Esophagus muscularis mucosa (tissue), 4 donors: ENCODE measurements at regions not wholly inside any gene's neighbourhood (a gene's known extent, or its start where the extent isn't known, plus 50 kb on each side); places are given as distances from the start of the nearest gene placed in this dataset.
"Not testable (repeated sequence)": the region's sequence is repeated elsewhere in the genome, so short reads cannot be mapped to it uniquely, and the experiment has no call there.

Source experiments
- DNase-seq: peaks from one replicate; pipeline ENCODE4 v3.0.0-alpha.2; 2017; ENCODE audit errors: extremely low spot score
- H3K27ac ChIP-seq, 4 donors: fragments of 200-600 bp; sonication (generic); replicated peaks in 1 of 4; 1 replicate in 3 of 4; 2 replicates in 1 of 4; pipeline ENCODE4 v1.5.1; 2016 to 2019; ENCODE audit warnings: mild to moderate bottlenecking in 1 of 4
- H3K27me3 ChIP-seq, 4 donors: fragments of 200-600 bp; sonication (generic); one replicate each; pipeline versions ENCODE4 v1.5.1 to v1.6.0; 2016 to 2019
- H3K36me3 ChIP-seq, 4 donors: fragments of 200-600 bp; sonication (generic); one replicate each; pipeline ENCODE4 v1.5.1; 2016 to 2019
- H3K4me1 ChIP-seq, 4 donors: fragments of 200-600 bp; sonication (generic); one replicate each; pipeline ENCODE4 v1.5.1; 2016 to 2019
- H3K4me3 ChIP-seq, 4 donors: fragments of 200-600 bp; sonication (generic); 1 replicate in 2 of 4; 2 replicates in 2 of 4; pipeline ENCODE4 v1.5.1; 2016 to 2019; ENCODE audit warnings: mild to moderate bottlenecking in 4 of 4, moderate library complexity in 1 of 4
- H3K9me3 ChIP-seq, 4 donors: fragments of 200-600 bp; sonication (generic); 1 replicate in 3 of 4; 2 replicates in 1 of 4; pipeline ENCODE4 v1.5.1; 2016 to 2019
- CTCF ChIP-seq, 3 experiments: fragments of 200-600 bp in 2 of 3; fragments of 450-650 bp in 1 of 3; sonication (generic) in 2 of 3; IDR thresholded peaks; one replicate each; pipeline ENCODE4 v1.5.1; 2017 to 2019; ENCODE audit warnings: antibody characterized with exemption in 3 of 3, mild to moderate bottlenecking in 2 of 3, moderate library complexity in 1 of 3
- EP300 ChIP-seq: sonication (generic); formaldehyde crosslinking; IDR thresholded peaks from one replicate; pipeline ENCODE4 v1.6.1; 2017; ENCODE audit warnings: antibody characterized with exemption
- POLR2A ChIP-seq: fragments of 450-650 bp; IDR thresholded peaks from one replicate; pipeline ENCODE4 v1.6.1; 2017; ENCODE audit warnings: antibody characterized with exemption, moderate library complexity, mild to moderate bottlenecking, low read depth
- POLR2AphosphoS5 ChIP-seq, 2 donors: sonication (generic); formaldehyde crosslinking; IDR thresholded peaks; one replicate each; pipeline ENCODE4 v1.6.1; 2017; ENCODE audit warnings: antibody characterized with exemption in 2 of 2
- WGBS: methylation state at CpG from one replicate; pipeline ENCODE4 v1.1.5; 2018; 5-methylcytosine and 5-hydroxymethylcytosine counted together
- intact Hi-C: fragments of 100-400 bp; cut with DNase I; formaldehyde crosslinking; loops from one replicate; pipeline ENCODE4 v1.15.1; 2023

GRCh38 chr22:47495110-47495509 lies 732.7 kb downstream of the TBC1D22A start:
- no peak for DNase-seq
- WGBS, result 21% methylated on average over 1 of the region's 1 CpG
- Histone ChIP-seq H3K27ac (no peak overlapping the region), H3K9me3 (peaks cover 0 to 5% (median 2%) of the 10 kb centered on the region in 4 donors), H3K4me3 (no peak overlapping the region), H3K36me3 (no peaks in the 10 kb centered on the region), H3K4me1 (no peaks in the 10 kb centered on the region), H3K27me3 (peaks cover 0 to 44% (median 0%) of the 10 kb centered on the region in 4 donors)
- TF ChIP-seq CTCF (IDR thresholded peaks at IDR 0.05), result no peak
- no peak for TF ChIP-seq POLR2A
- no peak for TF ChIP-seq EP300
- TF ChIP-seq POLR2AphosphoS5 (IDR thresholded peaks at IDR 0.05), result no peak
- intact Hi-C loops, result no loop called here

GRCh38 chr22:47488131-47488530 lies 725.7 kb downstream of the TBC1D22A start:
- H3K27me3 ChIP-seq, DNase-seq, intact Hi-C loops, H3K27ac ChIP-seq, H3K9me3 ChIP-seq, H3K4me1 ChIP-seq, H3K36me3 ChIP-seq, H3K4me3 ChIP-seq: not testable (repeated sequence)
- WGBS, result no CpG with 5 or more reads among the region's 24 CpGs

- peak; percentile 89 for DNase-seq
- 90% methylated on average over 12 of the region's 15 CpGs for WGBS
- peaks cover 0 to 6% (median 0%) of the 10 kb centered on the region in 4 donors for H3K27me3 ChIP-seq
- H3K4me1 ChIP-seq, result no peaks in the 10 kb centered on the region
- H3K4me3 ChIP-seq, result no peak overlapping the region
- H3K9me3 ChIP-seq, result no peaks in the 10 kb centered on the region
- TF ChIP-seq CTCF (IDR thresholded peaks at IDR 0.05), result no peak
- TF ChIP-seq POLR2A, result no peak
- no peak for TF ChIP-seq EP300
- no peak for TF ChIP-seq POLR2AphosphoS5 (IDR thresholded peaks at IDR 0.05)
- no peaks in the 10 kb centered on the region for H3K36me3 ChIP-seq
- intact Hi-C loops, result no loop called here
- no peak overlapping the region for H3K27ac ChIP-seq
These were observed 724.3 kb downstream of the TBC1D22A start for GRCh38 chr22:47486569-47487312.

- 47% methylated on average over 4 of the region's 4 CpGs for WGBS
- no peaks in the 10 kb centered on the region for H3K4me1 ChIP-seq
These were observed 722.6 kb downstream of the TBC1D22A start for GRCh38 chr22:47484960-47485569.

More at GRCh38 chr22:47484960-47485569, 722.6 kb downstream of the TBC1D22A start:
- H3K9me3 ChIP-seq, result no peaks in the 10 kb centered on the region
- TF ChIP-seq CTCF (IDR thresholded peaks at IDR 0.05), result no peak
- TF ChIP-seq EP300, result no peak
- no peak for TF ChIP-seq POLR2A
- H3K4me3 ChIP-seq, result no peak overlapping the region
- no peaks in the 10 kb centered on the region for H3K36me3 ChIP-seq
- peaks cover 0 to 6% (median 0%) of the 10 kb centered on the region in 4 donors for H3K27me3 ChIP-seq
- intact Hi-C loops, result no loop called here
- H3K27ac ChIP-seq, result no peak overlapping the region
- peak; percentile 70 for DNase-seq
